ENCODE measurements at regions not wholly inside any gene's neighbourhood (a gene's known extent, or its start where the extent isn't known, plus 50 kb on each side); places are given as distances from the start of the nearest gene placed in this dataset.
A peak's percentile ranks its signal among the peaks of the same experiment; 100 is the strongest.

GRCh38 chrX:57848857-57849256 is 61.4 kb downstream of the ZXDA start:
- H3K4me3 Mint-ChIP-seq = no peak overlapping the region
- peaks cover 0 to 3% (median 2%) of the 10 kb centered on the region in 3 donors for H3K27me3 Mint-ChIP-seq (ENCODE audit: low read depth in 3 of 3)
- peaks cover 6 to 32% (median 22%) of the 10 kb centered on the region in 6 donors for H3K9me3 Mint-ChIP-seq
- no peaks in the 10 kb centered on the region for H3K4me1 Mint-ChIP-seq
- no peak overlapping the region for H3K27ac Mint-ChIP-seq
- no peaks in the 10 kb centered on the region for H3K36me3 Mint-ChIP-seq
- no peak for DNase-seq

GRCh38 chrX:57822818-57823217 is 87.4 kb downstream of the ZXDA start:
- peaks cover 0 to 2% (median 0%) of the 10 kb centered on the region in 6 donors for H3K9me3 Mint-ChIP-seq
- no peak overlapping the region for H3K4me3 Mint-ChIP-seq
- H3K27me3 Mint-ChIP-seq (ENCODE audit: low read depth in 3 of 3) = peaks cover 3 to 12% (median 5%) of the 10 kb centered on the region in 3 donors
- H3K36me3 Mint-ChIP-seq = no peaks in the 10 kb centered on the region
- no peak overlapping the region for H3K27ac Mint-ChIP-seq
- no peaks in the 10 kb centered on the region for H3K4me1 Mint-ChIP-seq
- DNase-seq = no peak

GRCh38 chrX:57822398-57822797 is 87.9 kb downstream of the ZXDA start:
- no peaks in the 10 kb centered on the region for H3K4me1 Mint-ChIP-seq
- H3K27me3 Mint-ChIP-seq (ENCODE audit: low read depth in 3 of 3) = peaks cover 3 to 12% (median 3%) of the 10 kb centered on the region in 3 donors
- H3K36me3 Mint-ChIP-seq = no peaks in the 10 kb centered on the region
- H3K4me3 Mint-ChIP-seq = no peak overlapping the region
- H3K27ac Mint-ChIP-seq = no peak overlapping the region
- DNase-seq = no peak
- H3K9me3 Mint-ChIP-seq = peaks cover 0 to 2% (median 0%) of the 10 kb centered on the region in 6 donors

- H3K27ac Mint-ChIP-seq = peak overlapping the region in 1 of 6 donors; percentile 3
These were observed 88.4 kb downstream of the ZXDA start for GRCh38 chrX:57821703-57822387.

GRCh38 chrX:57817302-57817701 is 93.0 kb downstream of the ZXDA start:
- no peaks in the 10 kb centered on the region for H3K36me3 Mint-ChIP-seq
- no peak for DNase-seq
- H3K4me1 Mint-ChIP-seq = no peaks in the 10 kb centered on the region
- no peak overlapping the region for H3K4me3 Mint-ChIP-seq
- H3K27me3 Mint-ChIP-seq (ENCODE audit: low read depth in 3 of 3) = peaks cover 2 to 15% (median 3%) of the 10 kb centered on the region in 3 donors
- no peak overlapping the region for H3K27ac Mint-ChIP-seq
- peaks cover 0 to 6% (median 0%) of the 10 kb centered on the region in 6 donors for H3K9me3 Mint-ChIP-seq

More at GRCh38 chrX:57821703-57822387, 88.4 kb downstream of the ZXDA start:
- Mint-ChIP-seq H3K27me3 (ENCODE audit: low read depth in 3 of 3) (peaks cover 2 to 8% (median 3%) of the 10 kb centered on the region in 3 donors), H3K9me3 (peaks cover 0 to 2% (median 0%) of the 10 kb centered on the region in 6 donors), H3K4me3 (no peak overlapping the region), H3K36me3 (no peaks in the 10 kb centered on the region), H3K4me1 (no peaks in the 10 kb centered on the region)
- peak; percentile 14 to 43 (median 25) for DNase-seq

- DNase-seq = no peak
- Mint-ChIP-seq H3K9me3 (peaks cover 0 to 2% (median 0%) of the 10 kb centered on the region in 6 donors), H3K4me3 (no peak overlapping the region), H3K27ac (no peak overlapping the region), H3K4me1 (no peaks in the 10 kb centered on the region), H3K36me3 (no peaks in the 10 kb centered on the region), H3K27me3 (ENCODE audit: low read depth in 3 of 3) (peaks cover 0 to 10% (median 2%) of the 10 kb centered on the region in 3 donors)
These were observed 92.6 kb upstream of the NLRP2B start for GRCh38 chrX:57772637-57773036.

- Mint-ChIP-seq H3K27me3 (ENCODE audit: low read depth in 3 of 3) (peaks cover 0 to 9% (median 2%) of the 10 kb centered on the region in 3 donors), H3K4me1 (no peaks in the 10 kb centered on the region), H3K4me3 (no peak overlapping the region), H3K9me3 (peaks cover 0 to 2% (median 0%) of the 10 kb centered on the region in 6 donors), H3K27ac (no peak overlapping the region), H3K36me3 (no peaks in the 10 kb centered on the region)
- no peak for DNase-seq
These were observed 91.6 kb upstream of the NLRP2B start for GRCh38 chrX:57771689-57772088.

GRCh38 chrX:57752866-57753265 is 72.8 kb upstream of the NLRP2B start:
- Mint-ChIP-seq H3K4me1 (no peaks in the 10 kb centered on the region), H3K27ac (no peak overlapping the region), H3K9me3 (peaks cover 0 to 21% (median 6%) of the 10 kb centered on the region in 6 donors), H3K4me3 (no peak overlapping the region), H3K27me3 (ENCODE audit: low read depth in 3 of 3) (peaks cover 0 to 6% (median 2%) of the 10 kb centered on the region in 3 donors), H3K36me3 (peaks cover 0 to 3% (median 0%) of the 10 kb centered on the region in 3 donors)
- no peak for DNase-seq

GRCh38 chrX:57741107-57741506 is 61.0 kb upstream of the NLRP2B start:
- Mint-ChIP-seq H3K4me3 (no peak overlapping the region), H3K9me3 (no peaks in the 10 kb centered on the region), H3K27ac (no peak overlapping the region), H3K27me3 (ENCODE audit: low read depth in 3 of 3) (peaks cover 0 to 5% (median 2%) of the 10 kb centered on the region in 3 donors), H3K36me3 (no peaks in the 10 kb centered on the region), H3K4me1 (no peaks in the 10 kb centered on the region)
- no peak for DNase-seq

- no peak overlapping the region for H3K27ac Mint-ChIP-seq
- no peaks in the 10 kb centered on the region for H3K36me3 Mint-ChIP-seq
- peaks cover 0 to 4% (median 0%) of the 10 kb centered on the region in 3 donors for H3K27me3 Mint-ChIP-seq (ENCODE audit: low read depth in 3 of 3)
- no peak for DNase-seq
- H3K9me3 Mint-ChIP-seq = peaks cover 0 to 1% (median 0%) of the 10 kb centered on the region in 6 donors
- H3K4me1 Mint-ChIP-seq = no peaks in the 10 kb centered on the region
- no peak overlapping the region for H3K4me3 Mint-ChIP-seq
These were observed 57.8 kb upstream of the NLRP2B start for GRCh38 chrX:57737881-57738280.
